AG10803 (cell line): ENCODE measurements at regions not wholly inside any gene's neighbourhood (a gene's known extent, or its start where the extent isn't known, plus 50 kb on each side); places are given as distances from the start of the nearest gene placed in this dataset.

Experiments
- DNase-seq: peaks from one replicate; pipeline ENCODE4 v3.0.0; 2010; ENCODE audit warnings: low read depth
- H3K4me3 ChIP-seq: 2 replicates; pipeline ENCODE4 v1.5.1; 2011; ENCODE audit warnings: mild to moderate bottlenecking, low read length, control low read depth
- TF ChIP-seq, protein P1 (sequence below): conservative IDR thresholded peaks from 2 replicates; pipeline ENCODE4 v1.5.1; 2011; ENCODE audit warnings: mild to moderate bottlenecking, low read length, control low read depth, inconsistent platforms

- TF ChIP-seq, protein P1, sequence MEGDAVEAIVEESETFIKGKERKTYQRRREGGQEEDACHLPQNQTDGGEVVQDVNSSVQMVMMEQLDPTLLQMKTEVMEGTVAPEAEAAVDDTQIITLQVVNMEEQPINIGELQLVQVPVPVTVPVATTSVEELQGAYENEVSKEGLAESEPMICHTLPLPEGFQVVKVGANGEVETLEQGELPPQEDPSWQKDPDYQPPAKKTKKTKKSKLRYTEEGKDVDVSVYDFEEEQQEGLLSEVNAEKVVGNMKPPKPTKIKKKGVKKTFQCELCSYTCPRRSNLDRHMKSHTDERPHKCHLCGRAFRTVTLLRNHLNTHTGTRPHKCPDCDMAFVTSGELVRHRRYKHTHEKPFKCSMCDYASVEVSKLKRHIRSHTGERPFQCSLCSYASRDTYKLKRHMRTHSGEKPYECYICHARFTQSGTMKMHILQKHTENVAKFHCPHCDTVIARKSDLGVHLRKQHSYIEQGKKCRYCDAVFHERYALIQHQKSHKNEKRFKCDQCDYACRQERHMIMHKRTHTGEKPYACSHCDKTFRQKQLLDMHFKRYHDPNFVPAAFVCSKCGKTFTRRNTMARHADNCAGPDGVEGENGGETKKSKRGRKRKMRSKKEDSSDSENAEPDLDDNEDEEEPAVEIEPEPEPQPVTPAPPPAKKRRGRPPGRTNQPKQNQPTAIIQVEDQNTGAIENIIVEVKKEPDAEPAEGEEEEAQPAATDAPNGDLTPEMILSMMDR = no peak
- no peak for DNase-seq
Measured at GRCh38 chr18:72152935-72153334, 391.2 kb downstream of the CBLN2 start.

GRCh38 chr18:72147830-72148229 is 396.3 kb downstream of the CBLN2 start:
- H3K4me3 ChIP-seq = no peak overlapping the region
- TF ChIP-seq, protein P1 = no peak

More at GRCh38 chr18:72152935-72153334, 391.2 kb downstream of the CBLN2 start:
- H3K4me3 ChIP-seq = no peak overlapping the region

DNA sequence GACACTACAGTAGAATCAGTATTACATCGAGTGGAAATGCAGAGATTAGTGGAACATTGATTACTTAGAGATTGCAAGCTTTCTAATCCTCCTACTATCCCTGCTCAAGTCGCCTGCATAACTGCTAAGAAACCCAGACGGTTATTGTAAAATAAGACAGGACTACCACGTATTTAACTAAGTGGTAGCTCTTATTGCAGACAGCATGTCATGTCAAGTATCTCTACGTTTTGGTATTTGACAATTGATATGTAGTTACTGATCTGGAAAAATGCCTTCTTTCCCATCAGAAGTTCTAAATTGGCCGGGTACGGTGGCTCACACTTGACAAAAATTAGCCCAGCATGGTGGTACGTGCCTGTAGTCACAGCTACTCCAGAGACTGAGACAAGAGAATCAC is 404.1 kb downstream of the CBLN2 start:
- no peak overlapping the region for H3K4me3 ChIP-seq
- DNase-seq = no peak
- TF ChIP-seq, protein P1 = no peak

More at GRCh38 chr18:72147830-72148229, 396.3 kb downstream of the CBLN2 start:
- no peak for DNase-seq

GRCh38 chr18:72128649-72129048 is 415.5 kb downstream of the CBLN2 start:
- no peak overlapping the region for H3K4me3 ChIP-seq
- TF ChIP-seq, protein P1 = no peak
- peak; percentile 6 for DNase-seq

GRCh38 chr18:72122103-72122502 is 422.0 kb downstream of the CBLN2 start:
- TF ChIP-seq, protein P1 = no peak
- H3K4me3 ChIP-seq = no peak overlapping the region
- no peak for DNase-seq

GRCh38 chr18:72119082-72119481 is 425.1 kb downstream of the CBLN2 start:
- TF ChIP-seq, protein P1 = no peak
- no peak for DNase-seq
- no peak overlapping the region for H3K4me3 ChIP-seq

DNA sequence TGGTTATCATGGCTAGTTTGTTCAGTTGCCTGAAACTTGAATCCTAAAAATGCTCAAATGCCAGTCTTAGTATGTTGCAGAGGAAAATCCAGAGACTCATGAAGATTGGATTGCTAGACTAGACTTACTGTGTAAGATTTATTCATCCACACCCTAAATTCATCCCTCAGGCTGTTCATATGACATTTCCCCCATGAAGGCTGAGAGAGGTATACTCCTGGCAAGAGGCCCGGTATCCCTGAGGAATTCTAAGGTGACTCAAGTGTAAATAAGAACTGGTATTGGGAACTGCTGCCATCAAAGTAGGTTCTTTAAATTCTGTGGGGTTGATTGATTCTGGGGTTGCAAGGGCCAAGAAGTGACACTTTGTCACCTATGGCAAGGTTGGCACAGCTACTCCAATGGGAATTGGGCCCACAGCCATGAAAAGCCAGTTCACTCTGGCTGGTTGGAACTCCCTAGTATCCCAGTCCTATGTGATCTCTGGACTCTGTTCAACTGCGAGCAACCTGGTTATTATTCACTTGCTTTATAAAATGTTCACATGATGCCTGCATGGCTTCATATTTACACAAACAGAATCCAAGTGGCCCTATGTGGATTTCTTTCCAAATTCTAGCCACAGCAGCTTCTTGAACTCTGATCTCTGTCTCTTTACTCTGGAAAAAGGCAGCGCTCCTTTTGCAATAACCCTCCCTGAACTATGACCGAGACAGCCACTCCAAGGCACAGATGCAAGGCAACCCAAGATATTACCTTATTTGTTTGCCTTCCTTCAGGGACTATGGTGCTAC is 429.1 kb downstream of the CBLN2 start:
- no peak for DNase-seq
- H3K4me3 ChIP-seq = no peak overlapping the region
- TF ChIP-seq, protein P1 = no peak
